ENCODE measurements at regions not wholly inside any gene's neighbourhood (a gene's known extent, or its start where the extent isn't known, plus 50 kb on each side); places are given as distances from the start of the nearest gene placed in this dataset.

- TF ChIP-seq CTCF (IDR thresholded peaks at IDR 0.05) (no peak), POLR2AphosphoS5 (IDR thresholded peaks at IDR 0.05; ENCODE audit: low read depth, low read length) (no peak), REST (IDR thresholded peaks at IDR 0.05; ENCODE audit: insufficient read depth in 1 of 2, low read depth in 2 of 2, low read length in 1 of 2) (no peak), SIN3A (IDR thresholded peaks at IDR 0.05; ENCODE audit: borderline replicate concordance, insufficient read depth, low read depth, low read length) (no peak)
These were observed 84.5 kb downstream of the RPL22L1 start for GRCh38 chr3:170785454-170785853.

Data from Panc1 (cell line).